Activated gamma-delta T cell treated with Interleukin-2 at 50 U/mL for 16 hours (primary cell): ENCODE measurements at regions not wholly inside any gene's neighbourhood (a gene's known extent, or its start where the extent isn't known, plus 50 kb on each side); places are given as distances from the start of the nearest gene placed in this dataset.
A peak's percentile ranks its signal among the peaks of the same experiment; 100 is the strongest.
"Not testable (repeated sequence)": the region's sequence is repeated elsewhere in the genome, so short reads cannot be mapped to it uniquely, and the experiment has no call there.

ENCODE experiments used
- DNase-seq: peaks from one replicate; pipeline ENCODE4 v3.0.0-alpha.2; 2020

DNA sequence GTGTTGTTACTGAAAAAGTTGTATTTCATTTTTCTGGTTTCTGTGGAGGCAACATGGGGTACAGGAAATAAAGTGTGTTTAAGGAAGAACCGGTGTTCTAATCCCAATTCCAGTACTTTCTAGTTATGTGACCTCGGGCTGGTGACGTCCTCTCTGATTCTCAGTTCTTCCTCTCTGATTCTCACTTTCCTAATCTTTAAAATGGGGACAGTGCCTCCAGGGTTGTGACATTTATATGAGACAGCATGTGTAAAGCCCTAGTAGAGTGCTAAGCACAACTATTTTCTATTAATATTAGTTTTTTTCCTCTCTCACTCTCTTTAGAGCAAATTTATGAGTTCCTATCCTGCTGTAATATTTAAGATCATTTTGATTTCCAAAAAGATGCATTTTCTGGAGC is 50.9 kb upstream of the PTPDC1 start:
- no peak for DNase-seq

DNA sequence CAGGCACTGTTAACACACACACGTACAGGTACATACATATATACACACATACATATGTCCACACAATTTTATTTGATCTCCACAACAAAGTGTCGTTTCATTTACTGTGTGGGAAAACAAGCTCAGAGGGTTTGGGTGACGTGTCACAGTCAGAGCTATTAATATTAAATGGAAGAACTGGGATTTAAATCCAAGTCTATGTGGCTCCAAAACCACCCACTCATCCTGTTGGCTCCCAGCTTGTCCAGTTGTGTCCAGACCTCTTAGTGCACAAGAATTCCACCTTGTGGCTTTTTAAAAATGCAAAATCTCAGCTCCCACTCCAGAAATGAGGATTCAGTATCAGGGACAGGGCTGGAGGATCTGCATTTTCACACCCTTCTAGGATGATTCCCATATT is 52.3 kb upstream of the PTPDC1 start:
- no peak for DNase-seq

DNA sequence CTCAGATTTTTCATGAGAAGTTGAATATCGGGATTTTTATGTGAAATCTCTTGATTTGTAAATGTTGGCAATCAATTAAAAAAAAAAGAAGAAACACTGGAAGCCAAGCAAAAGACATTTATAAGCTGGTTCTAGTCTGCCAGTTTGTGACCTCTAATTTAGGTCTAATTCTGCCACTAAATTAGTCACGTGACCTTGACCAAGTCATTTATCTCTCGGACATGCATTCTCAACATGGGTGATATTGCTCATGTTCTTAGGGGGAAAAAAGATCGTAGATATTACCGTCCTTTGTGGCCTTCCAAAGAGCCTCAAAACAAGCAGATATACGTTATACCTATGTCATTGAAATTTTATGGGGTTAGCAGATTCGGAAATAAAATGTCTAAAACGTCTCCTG is 52.9 kb upstream of the PTPDC1 start:
- no peak for DNase-seq

DNA sequence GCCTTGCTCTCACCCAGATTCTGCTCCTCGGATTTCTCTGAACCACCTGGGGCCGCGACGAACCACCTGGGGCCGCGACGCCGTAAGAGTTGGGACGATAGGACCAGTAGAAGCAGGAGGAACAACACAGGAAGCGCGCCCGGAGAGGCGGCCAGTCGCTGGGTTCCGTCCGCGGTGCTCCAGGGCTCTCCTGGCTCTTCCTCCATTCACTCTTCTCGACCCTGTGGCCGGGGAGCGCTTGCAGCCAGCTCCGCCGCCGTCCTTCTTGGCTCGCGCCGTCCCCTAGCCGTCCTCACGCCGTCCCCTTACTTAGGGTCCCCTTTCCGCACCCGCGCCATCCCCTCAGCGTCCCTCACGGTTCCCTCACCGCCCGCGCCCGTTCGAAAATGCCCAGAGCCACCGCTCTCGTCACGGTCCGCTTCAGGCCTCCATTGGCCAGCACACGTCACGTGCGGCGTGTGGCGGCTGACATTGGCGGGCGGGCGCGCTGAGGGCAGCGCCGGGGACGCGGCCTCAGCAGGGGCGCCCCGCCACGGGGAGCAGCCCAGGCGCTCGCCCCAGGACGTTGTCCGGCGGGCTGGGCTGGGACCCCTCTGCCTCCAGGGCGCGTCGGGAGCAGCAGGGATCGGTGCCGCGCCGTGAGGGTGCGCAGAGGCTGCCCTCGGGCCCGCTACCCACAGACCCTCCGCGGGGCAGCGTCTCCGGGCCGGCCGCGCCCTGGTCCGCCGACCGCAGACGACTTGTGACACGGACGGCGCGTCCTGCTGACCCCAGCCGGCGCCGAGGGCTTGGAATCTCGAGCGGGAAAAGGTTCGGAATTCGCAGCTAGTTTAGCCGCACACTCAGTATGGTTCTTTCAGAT is 53.7 kb upstream of the PTPDC1 start:
- peak; percentile 74 for DNase-seq

DNA sequence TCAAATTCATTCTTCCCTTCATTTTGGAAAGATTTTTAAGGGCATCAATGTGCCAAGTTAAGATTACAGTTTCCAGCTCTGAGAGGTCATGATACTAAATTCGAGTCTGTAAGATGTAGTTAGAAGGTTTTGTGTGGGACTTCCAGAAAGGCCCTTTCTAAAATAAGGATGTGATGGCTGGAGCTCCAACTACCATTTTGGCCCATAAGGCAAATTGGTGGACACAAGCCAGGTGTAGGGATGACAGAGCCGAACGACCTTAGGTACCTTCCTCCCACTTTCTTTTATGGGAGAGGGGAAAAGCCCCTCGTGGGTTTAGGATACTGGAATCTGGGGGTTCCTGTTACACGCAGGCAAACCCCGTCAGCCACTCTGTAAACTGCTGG is 54.3 kb upstream of the PTPDC1 start:
- DNase-seq, result no peak

DNA sequence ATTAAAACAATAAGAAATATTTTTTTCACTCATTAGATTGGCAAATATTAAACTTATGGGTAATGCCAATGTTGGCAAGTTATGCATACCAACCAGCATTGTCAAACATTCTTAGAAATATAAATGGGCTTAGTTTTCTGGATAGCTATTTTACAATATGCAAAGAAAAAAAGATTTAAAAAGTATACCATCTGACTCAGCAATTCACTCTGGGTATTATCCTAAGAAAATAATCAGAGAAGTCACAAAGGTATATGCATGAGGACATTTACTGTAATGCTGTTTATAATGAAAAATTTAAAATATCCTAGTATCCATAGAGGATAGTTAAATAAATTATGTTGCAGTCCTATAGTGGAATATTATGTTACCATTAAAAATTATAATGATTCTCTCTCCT is 57.4 kb upstream of the PTPDC1 start:
- no peak for DNase-seq

DNA sequence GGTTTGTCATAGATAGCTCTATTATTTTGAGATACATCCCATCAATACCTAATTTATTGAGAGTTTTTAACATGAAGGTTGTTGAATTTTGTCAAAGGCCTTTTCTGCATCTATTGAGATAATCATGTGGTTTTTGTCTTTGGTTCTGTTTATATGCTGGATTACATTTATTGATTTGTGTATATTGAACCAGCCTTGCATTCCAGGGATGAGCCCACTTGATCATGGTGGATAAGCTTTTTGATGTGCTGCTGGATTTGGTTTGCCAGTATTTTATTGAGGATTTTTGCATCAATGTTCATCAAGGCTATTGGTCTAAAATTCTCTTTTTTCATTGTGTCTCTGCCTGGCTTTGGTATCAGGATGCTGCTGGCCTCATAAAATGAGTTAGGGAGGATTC is 61.8 kb upstream of the PTPDC1 start:
- not testable (repeated sequence) for DNase-seq

DNA sequence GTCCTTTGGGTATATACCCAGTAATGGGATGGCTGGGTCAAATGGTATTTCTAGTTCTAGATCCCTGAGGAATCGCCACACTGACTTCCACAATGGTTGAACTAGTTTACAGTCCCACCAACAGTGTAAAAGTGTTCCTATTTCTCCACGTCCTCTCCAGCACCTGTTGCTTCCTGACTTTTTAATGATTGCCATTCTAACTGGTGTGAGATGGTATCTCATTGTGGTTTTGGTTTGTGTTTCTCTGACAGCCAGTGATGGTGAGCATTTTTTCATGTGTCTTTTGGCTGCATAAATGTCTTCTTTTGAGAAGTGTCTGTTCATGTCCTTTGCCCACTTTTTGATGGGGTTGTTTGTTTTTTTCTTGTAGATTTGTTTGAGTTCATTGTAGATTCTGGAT is 63.4 kb upstream of the PTPDC1 start:
- not testable (repeated sequence) for DNase-seq

DNA sequence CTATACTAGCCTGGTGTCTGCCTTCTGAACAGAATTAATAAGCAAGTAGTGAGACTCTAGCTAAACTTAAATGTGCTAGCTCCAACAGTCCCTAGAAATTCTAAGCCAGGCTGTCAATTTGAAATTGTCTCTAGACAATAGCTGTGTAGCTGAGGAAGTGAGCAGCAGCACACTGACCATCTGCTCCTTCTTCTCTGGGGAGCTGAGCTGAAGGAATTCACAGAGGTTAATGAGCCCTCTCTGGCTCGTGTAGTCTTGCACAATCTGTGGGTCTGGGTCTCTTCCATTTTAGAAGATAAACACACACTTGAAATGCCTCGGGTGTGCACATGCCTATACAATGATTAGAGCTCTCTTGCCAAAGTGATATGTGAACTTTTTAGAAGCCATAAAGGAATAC is 63.5 kb upstream of the BARX1 start:
- no peak for DNase-seq

DNA sequence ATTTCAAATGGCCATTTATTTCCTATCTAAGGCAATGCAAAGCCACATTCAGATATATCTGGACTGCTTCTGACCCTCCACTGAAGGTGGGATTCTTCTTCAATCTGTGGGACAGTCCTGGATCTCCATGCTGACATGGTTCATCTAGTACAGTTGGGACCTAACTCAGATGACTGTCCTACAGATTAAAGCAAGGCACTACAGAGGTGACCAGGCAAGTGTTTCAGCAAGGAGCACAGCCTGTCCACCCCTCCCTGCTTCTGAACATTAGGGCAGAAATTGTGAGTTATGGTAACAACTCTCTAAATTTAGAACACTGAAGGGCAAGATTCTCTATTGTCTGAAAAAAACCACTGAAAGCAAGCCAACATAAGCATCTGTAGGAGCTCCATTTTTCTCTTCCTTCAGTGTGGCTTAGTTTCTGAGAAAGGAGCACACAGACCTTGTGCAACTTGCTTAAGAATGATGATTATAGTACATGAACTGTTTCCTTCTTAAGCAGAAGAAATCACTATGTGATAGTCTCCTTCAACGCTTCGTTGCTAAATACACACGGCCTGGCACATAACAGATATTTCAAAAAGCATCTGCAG is 62.9 kb upstream of the BARX1 start:
- no peak for DNase-seq

DNA sequence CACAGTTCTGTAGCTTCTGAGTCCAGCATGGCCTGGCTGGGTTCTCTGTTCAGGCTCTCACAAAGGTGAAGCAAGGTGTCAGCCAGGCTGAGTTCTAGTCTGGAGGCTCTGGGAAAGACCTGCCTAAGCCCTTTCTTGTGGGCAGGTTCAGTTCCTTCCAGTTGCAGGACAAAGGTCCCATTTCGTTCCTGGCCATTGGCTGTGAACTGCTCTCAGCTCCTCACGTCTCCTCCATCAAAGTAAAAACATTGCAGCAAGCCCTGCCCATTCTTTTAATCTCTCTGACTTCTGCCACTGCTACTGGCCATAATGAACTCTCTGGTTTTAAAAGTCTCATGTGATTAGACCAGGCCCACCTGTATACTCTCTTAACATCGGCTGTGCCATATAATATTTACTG is 61.6 kb upstream of the BARX1 start:
- DNase-seq, result no peak

DNA sequence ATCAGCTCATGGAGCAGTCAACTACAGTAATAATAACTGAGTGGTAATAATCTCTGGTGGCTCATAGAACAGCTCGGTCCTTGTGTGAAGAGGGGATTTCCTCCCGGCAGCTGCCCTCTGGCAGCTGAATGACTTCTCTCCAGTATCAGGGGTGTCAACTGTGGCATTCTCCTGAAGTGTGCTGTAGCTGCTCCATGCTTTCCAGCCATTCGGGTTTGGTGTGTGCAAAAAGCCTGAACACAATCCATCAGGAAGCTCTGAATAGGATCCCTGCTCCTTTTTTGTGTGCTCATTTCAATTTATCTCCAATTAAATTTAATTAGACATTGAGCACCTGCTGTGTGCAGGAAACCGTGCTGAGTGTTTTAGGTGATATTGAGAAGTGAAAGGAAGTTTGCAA is 59.8 kb upstream of the BARX1 start:
- no peak for DNase-seq

DNA sequence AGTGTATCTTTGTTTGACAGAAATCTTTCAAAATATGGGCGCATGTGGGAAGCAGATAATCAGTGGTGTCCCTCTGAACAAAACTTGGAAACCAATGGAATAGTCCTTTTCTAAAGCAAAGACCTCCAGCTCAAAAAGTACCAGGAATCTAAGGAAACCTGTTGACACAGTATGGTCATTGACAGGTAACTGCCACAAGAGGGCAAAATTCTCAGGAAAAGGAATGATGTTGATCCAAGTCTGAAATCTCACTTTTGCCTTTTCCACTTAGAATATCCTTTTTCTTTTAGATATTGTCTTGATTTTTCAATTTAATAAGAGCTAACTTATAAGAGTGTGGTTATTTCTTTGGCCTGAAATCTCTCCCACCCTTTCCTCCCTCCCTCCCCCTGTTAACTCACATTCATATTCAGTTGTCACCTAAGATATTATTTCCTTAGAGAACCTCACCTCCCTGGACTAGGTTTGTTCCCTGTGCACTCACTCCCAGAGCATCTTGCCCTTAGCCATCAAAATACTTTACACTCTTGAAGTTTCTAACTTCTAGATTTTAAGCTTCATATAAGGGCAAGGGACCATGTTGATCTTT is 59.0 kb upstream of the BARX1 start:
- DNase-seq, result no peak

DNA sequence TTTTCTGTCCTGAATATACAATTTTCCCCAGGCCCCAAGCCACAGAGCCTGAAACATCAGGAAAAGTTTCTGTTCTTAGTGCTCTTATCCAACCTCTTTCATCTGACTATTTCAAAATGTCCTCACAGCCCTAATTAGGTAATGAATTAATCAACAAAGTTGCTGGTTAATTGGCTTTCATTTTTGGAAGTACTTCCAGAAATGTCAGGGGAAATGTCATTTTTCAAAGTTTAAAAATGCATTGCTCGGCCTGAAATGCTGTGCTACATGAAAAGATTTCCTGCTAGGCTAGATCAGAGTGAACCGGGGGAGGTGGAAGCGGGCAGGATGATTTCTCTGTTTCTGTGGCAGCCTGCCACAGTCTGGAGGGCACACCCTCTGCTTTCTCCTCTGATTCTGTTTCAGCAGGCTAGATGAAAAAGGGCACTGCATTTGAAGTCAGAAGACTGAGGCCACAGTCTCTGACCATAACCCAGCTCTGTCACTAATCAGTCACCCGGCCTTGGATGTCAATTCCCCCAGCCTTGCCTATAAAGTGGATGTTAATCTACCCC is 55.9 kb upstream of the BARX1 start:
- no peak for DNase-seq

DNA sequence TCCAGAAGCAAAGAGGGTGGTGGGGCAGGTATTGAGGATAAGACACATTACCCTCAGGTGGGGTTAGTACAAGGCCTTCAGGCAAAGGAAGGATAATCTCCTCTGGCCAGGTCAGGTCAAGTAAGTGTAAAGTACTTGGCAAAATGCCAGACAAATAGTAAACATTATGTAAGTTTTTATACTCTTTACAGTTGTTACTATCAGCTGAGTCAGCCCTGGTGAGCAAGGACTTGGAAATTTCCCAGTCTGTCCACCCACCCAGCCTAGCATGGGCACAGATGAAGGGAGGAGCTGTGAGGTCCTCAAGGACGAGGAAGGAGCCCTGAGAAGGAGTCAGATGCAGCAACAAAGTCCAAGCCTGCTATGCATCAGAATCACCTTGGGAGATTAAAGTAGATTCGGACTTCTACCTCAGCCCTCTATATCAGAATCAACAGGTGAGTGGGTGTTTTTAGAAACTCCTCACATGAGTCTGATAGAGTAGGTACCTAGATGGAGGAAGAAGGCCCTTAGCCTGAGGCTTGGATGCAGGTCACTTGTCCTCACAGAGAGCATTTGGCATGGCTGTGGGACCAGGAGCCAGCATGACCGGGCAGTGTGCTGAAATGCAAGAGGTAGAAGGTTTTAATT is 50.2 kb upstream of the BARX1 start:
- DNase-seq, result no peak
